Inflammatory macrophage treated with lipopolysaccharide for 1 hour (primary cell): ENCODE measurements at regions not wholly inside any gene's neighbourhood (a gene's known extent, or its start where the extent isn't known, plus 50 kb on each side); places are given as distances from the start of the nearest gene placed in this dataset.

Experiments used
- DNase-seq, 2 donors: peaks; one replicate each; pipeline ENCODE4 v3.0.0-alpha.2; 2020 to 2022

DNA sequence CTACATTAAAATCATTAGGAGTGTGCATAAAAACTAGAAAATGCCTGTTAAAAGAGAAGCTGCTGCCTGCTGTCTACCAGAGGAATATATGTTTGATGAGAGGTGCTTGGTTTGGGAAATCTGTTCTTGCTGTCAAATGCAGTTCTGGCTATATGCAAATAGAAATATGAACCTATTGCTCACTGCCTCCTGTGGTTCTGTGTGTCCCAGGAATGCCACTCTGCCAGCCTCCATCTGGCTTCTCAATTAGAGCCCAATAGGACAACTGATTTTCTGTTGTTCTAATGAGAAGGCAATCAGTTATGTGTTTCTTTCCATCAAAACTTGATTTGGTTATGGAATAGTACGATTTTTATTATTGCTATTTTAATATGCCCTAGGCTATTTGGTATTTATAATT lies 759.7 kb downstream of the HDGFL1 start:
- DNase-seq, result no peak

DNA sequence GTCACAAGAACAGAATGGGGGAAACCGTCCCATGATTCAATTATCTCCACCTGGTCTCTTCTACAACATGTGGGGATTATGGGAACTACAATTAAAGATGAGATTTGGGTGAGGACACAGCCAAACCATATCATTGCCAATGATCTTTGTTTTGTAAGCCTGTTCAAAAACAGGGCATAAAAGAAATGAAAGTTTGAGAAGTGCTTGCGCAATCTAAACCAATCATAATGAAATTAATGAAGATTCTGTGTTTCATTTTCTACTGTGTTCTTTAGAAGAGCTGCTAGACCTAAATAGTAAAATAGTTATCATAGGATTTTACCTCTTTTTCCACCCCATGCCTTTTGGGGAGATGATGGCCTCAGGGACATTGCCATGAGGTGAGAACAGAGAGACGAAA lies 761.3 kb downstream of the HDGFL1 start:
- DNase-seq, result no peak

DNA sequence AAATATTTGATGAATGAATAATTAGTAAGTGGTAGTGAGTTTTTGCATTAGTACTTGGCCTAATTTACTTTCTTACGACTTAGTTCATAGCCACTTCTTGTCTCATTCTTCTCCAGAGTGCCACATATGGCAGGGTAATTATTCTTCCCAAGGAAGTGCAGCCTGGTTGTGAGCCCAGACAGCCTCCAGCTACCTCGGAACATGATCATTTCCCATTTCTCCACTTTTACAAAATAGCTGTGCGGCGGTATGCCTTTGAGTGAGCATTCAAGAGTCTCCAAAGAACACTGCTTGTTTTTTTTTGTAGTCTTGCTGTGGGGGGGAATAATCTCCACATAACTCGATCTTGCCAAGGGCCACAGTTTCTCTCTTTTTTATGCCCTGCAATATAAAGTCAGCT lies 765.0 kb downstream of the HDGFL1 start:
- no peak for DNase-seq

DNA sequence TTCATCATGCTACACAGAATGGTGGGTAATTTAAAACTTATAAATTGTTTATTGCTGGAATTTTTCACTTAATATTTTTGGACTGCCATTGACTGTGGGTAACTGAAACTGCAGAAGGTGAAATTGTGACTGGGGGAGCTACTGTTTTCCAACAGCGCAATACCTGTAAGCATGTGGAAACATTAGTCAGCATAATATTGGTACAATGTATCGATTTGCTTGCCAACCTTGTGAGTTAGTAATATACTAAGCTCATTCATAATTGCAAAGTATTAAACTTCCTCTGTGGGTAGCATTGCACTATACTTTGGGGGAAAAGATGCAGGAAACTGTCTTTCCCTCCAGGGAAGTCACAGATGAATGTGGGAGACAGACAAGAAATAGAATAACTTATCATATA lies 766.5 kb downstream of the HDGFL1 start:
- no peak for DNase-seq

DNA sequence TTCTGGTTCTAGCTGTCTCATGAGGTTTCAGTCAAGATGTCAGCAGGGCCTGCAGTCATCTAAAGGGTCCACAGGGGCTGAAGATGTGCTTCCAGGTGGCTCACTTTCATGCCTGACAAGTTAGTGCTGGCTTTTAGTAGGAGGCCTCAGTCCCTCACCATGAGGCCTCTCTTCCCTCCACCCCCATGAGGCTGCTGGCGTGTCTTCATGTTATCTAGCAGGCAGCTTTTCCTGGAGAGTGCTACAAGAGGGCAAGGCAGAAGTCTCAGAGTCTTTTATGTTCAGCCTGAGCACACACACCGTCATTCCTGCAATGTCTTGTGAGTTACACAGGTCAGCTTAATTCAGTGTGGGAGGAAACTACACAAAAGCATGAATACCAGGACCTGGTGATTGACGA lies 769.9 kb downstream of the HDGFL1 start:
- DNase-seq, result no peak

DNA sequence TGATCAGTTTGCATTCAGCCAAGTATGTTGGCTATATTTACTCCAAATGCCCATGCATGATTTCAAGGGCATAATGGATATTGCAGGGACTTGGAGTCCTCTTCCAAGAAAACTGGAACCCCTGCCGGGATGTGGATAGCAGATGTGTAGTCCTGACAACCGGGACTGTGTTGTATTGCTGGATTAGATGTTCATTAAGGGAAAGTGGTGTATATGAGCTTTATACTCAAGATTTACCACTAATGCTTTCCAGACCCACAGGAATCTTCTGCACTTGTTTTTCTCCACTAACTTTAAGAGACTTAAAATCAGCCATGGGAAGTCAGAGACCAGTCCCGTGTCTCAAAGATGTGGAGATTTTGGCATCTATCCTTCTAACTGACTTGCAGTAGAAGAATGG lies 770.9 kb downstream of the HDGFL1 start:
- no peak for DNase-seq

DNA sequence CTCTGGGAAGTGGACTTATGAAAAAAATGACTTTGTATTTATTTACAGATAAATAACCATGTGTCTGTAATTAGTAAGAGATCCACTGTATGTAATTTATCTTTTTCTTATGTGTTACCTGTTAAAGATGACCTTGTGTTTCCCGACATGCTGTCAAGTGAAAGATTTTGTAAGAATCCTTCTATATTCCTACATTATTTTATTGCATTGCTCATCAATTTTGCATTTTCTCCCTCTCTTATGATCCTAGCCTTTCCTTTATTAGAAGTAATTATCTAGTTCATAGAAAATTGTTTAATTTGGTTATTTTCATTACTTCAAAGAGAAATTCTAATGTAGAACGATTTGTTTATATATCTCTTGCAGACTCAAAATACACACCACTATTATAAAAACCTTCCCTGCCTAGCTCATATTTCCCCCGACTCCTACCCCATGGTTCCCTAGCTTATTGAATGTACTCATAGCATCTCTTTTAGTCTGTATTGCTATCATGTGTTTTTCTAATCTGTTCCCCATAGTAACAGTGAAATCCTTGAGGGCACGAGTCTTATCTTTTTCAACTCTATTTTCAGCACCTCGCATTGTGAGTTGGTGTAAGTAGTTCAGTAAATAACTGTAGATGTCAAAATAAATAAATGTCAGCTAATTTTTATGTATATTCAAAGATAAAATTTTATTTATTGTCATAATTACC lies 774.4 kb downstream of the HDGFL1 start:
- no peak for DNase-seq

DNA sequence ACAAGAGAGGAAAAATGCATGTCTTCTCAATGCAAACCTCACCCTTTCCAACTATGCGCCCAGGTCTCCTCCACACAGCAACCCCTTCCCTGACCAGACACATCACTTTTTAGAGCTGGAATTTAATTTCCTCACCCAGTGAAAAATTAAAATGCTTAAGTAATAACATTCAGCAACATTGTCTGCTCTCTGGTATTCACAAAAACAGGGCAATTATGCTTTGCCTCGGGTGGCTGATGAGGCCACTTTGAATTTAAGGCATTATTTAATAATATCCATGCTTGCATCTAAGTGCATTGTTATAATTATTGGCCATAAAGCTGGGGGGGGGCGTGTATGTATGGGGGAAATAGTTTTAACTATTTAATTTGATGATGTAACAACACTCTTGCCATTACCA lies 777.8 kb upstream of the NRSN1 start:
- DNase-seq, result no peak

DNA sequence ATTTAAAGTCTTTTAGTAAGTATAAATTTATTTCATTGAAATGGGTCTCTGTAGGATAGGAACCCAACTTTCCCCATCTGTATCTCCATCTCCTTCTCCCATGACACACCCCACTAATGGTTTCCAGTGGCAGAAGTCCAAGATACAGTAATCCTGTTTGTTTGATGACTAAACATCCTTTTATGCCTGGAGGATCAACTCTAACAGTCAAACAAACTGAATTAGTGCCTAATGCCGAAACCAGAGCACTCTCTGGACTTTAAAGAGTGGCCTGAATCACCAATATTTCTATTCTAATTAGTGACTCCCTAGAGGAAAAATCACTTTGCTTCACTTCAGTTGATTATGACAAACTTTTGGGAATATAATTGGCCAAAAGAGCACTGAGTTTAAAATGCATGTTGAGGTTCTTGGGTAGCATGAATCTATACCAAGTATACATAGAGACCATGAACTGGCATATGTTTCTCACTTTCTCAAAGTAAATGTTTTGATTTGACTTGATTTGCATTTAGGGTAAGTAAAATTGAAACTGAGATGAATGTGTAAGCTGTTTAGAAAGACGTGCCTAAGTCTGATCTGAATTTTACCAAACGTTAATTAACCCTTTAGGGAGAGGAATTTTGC lies 776.4 kb upstream of the NRSN1 start:
- DNase-seq, result no peak

DNA sequence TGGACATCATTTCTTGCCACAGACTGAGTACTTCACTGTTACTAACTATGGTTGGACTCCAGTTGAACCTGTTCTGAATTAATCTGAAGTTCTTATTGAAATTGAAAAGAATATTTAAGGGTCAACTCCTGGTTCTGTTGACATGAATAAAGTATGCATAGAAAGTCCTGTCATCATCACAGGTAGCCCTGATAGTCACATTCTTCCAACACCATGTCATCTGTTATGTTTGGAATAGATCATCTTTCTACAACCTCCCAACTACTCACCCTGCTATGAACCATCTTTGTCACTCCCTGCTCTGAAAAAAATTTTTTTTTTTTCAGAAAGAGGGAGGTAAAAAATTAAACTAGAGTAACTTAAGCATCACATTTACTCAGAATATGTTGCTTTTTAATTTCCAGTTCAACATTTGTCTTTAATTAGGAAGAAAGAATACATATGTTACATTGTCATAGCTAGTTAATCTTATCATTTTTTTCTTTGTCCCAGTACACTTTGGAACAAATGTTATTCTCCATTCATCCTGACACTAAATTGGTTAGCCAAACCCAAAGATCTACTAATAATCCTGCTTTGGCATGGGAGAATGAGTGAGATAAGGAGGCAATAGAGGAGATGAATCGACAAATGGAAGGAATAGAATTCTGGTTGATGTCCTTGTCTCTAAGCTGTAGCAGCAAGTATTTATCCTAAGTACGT lies 775.1 kb upstream of the NRSN1 start:
- no peak for DNase-seq

DNA sequence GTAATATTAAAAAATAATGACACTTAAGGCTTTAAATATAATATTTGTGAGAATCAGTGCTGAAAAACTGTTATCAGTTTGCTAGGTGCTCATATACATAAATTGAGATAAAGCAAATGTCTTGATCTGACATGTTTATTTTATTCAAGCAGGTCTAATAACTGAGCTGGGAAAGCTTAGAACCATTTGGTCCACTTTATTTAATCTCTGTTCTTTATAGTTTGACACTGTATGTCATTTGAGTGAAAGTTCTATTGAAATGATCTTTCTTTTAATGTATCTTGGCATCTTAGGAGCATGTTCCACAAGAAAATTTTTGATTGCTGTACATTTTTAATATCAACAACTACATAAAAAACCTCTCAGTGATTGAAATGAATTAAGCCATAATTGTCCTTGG lies 772.0 kb upstream of the NRSN1 start:
- DNase-seq, result no peak

DNA sequence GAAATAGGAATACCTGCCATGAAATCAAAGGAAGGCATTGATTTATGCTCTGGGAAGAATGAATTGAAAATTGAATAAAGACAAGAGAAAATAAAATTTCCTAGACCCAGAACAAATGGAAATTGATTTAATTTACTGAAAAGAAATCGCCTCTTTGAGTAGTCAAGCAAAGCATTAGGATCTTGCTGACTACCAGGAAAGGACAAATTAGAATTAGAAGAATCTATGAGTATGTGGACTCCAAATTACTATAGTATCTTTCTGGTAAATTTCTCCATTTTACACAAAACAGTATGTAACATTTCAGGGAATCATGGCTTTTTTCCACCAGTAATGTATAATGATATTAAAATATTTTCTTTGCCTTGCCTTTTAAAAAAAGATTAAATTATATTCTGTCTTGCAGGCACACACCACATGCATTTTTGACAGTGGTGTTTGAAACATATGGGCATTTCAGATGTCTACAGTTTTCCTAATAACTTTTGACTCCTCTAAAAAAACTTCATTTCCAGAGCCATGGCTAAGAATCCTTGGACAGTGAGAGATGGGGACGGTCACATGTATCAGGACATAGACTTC lies 768.7 kb upstream of the NRSN1 start:
- no peak for DNase-seq

DNA sequence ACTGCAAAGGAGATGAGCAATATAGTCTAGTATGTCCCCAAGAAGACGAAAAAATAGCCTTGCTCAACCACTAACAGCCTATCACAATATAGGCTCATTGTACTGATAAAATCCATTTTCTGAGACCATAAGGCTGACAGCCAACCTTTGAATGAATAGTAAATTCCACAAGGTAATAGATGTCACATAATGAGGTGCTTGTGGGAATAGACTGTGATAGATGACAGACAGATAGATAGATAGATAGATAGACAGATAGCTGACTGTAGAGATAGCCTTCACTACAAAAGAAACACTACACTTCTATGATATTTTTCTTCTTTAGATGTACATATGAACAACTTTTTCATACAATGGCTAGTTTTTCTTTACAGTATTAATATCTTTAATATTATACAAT lies 760.3 kb upstream of the NRSN1 start:
- no peak for DNase-seq

DNA sequence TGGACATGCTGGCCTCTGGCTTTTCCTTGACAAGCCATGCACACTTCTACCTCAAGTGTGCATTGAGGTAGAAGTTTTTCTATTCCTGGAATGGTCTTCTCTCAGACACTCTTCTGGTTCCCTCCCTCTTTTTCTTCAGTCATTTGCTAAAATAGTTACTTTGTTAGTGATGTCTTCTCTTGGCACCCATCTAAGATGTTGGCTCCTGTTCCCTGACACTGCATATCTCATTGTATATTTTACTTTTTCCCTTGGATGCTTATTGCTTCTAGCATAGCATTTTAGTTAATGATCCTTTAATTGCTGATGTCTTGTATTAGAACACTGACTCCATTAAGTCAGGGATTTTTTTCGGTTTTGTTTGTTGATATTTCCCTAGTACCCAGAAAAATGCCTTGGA lies 758.7 kb upstream of the NRSN1 start:
- no peak for DNase-seq

DNA sequence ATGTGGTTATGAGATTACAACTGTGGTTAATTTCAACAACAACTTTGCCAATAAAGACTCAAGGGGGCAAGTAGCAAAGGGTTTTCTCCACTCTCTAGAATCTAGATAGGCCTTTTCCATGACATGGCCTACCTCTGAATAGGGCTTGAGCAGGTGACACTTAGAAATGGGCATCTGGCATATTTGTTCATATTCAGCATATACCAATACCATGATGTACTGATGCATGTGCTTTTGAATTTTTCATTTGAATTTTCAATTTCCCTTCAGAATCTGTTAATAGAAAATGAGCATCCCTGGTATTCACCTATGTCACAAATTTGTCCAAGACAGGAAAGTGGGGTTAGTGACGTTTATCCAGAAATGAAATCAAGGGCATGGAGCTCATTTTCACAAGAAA lies 757.5 kb upstream of the NRSN1 start:
- no peak for DNase-seq

DNA sequence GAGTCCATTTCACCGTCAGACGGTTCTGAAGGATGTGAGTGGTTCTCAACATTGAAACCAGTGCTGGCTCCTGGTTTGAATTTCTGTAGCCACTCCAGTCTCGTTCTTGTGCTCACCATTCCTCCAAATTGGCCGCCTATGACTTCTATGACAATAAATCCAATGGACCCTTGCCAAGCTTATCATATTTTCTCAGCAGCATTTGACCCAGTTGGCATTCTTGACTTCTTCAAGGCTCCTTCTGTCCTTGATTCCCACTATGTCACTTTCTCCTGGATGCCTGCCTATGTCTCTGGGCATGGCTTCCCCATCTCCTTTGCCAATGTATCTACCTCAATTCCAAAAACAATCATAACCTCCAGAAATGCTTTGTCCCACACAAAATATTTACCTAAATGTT lies 756.0 kb upstream of the NRSN1 start:
- no peak for DNase-seq

DNA sequence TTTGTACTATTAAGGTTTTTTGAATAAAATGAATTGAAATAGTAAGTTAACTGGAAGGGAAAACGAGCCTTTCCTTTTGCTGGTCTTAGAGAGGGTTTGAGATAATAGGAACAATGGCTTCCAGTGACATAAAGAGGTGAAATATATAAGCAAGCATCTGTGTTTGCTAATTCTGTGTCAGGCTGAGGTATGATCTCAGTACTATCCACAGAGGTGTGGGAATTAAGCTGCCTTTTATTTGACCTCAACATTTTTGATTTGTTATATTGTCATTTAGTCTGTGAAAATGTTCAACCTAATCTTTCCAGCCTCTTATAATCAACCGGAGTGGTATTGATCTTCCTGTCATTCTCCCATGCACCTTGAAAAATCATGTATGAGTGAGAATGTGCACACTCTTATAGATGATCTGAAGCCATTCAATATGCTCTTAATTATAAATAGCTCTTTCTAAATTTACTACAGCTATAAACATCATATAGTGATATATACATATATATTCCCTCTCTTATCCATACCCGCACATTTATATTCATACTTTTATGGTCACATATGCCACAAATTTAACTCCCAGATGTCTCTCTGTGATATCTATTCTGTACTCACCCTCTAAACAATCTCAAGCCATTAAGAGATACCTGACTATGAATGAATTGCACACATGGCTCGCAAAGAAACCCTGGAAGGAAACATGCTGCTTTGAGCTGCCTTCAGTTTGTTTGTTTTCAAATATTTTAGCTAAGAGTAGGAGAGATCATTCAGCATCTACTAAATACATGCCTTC lies 754.7 kb upstream of the NRSN1 start:
- no peak for DNase-seq

DNA sequence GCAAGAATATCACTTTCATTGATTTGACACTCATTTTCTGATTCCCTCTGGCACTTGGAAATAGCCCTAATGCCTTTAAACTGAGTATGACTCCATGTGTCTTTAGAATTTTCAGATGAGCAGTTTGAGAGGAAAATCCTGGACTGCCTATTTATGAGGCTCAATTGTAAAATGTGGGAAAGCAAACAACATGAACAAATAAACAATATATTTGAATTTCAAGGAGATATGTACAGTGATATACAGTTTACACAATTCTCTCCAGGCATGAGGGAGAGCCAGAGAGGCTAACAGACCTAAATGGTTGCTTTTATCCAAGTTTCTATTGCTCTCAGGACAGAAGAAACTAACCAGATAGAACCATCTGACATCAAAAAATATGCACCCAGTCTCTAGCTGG lies 748.2 kb upstream of the NRSN1 start:
- no peak for DNase-seq

DNA sequence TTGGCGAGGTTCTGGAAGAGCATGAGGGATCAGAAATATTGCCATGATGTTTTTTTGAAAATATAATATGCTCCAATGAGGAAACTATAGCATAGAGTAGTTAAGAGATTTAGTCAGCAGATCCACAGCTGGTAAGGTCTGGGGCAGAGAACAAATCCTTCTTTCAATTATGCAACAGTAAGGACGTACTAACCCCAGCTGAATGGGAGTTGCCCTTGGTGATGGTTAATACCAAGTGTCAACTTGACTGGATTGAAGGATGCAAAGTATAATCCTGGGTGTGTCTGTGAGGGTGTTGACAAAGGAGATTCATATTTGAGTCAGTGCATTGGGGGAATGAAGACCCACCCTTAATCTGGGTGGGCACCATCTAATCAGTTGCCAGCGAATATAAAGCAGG lies 745.5 kb upstream of the NRSN1 start:
- no peak for DNase-seq

DNA sequence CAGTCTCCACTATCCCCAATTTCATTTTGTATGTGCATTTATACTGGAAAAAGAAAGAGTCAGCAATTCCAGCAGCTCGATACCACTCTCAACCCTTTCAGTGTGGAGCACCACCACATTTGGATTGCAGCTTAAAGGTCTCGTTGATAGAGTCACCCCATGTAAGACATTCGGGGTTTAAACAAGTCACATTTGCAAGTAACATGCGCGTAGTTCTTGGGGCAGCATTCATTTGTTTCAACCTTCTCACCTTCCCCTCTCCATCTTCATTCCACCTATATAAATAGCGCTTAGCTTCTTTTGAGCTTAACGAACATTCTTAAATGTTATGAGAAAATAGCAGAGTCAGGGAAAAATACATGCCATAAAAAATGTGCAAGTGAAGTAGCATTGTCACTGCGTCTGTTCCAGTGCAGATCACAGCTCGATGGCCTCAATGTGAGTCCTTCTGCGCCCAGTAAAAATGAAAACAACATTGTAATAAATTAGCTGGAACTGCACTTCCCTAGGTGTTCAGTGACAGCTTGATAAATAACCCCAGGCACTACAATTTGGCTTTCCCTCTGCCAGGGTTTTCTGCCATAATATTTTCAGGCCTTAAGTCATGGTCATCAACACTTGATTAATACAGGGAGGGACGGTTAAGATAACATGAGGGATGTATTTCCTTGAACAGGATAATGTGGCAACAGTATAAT lies 737.8 kb upstream of the NRSN1 start:
- DNase-seq, result no peak

DNA sequence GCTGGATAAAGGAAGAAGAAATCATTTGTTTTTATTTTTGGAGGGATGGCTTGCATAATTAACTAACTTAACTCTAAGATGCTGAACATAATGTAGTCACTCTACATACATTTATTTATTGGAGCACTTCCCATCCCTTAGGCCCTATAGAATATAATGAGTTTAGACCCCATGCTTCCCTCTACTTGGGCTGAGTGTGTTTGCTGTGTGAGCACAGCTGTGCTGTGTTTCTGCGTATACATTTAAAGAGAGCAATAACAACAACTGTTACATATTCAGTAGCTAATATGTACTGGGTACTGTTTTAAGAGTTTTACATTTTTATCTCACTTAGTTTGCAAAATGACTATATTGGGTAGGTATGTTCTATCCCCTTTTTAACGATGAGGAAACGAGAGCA lies 736.6 kb upstream of the NRSN1 start:
- DNase-seq, result no peak

DNA sequence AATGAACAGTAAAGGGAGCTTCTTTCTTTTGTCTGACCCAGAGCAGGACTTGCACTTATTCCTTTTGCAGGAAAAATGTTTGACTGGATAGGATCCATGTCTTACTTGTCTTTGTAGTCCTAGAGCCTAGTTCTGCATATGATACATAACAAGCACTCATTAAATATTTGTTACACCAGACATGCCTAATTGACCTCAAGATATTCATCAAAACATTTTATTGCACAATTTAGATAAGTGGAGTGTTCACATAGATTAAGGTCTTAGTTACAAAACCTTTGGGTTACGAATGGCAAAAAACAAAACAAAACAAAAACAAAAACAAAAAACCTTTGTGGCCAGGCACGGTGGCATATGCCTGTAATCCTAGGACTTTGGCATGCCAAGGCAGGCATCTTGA lies 735.8 kb upstream of the NRSN1 start:
- DNase-seq, result no peak

DNA sequence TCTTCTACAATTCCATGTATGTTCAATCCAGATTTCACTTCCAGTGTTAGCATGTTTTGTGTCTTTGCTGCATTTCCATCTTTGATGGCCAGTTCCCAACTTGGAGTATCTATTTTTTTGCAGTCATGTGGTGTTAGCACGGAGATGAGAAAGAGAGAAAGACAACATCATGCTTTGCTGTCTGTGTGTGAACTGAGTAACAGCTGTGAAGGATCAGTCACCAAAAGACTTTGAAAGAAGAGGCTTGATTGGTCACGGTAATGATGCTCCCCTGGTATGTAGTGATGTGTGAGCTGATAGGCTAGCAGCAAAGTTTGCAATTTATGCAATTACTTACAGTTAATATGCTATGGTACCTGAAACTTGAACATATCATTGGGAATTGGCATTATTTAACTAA lies 731.3 kb upstream of the NRSN1 start:
- no peak for DNase-seq
